HPDE6-E6E7 (cell line): ENCODE measurements at regions not wholly inside any gene's neighbourhood (a gene's known extent, or its start where the extent isn't known, plus 50 kb on each side); places are given as distances from the start of the nearest gene placed in this dataset.

ENCODE experiments used
- DNase-seq: peaks from one replicate; pipeline ENCODE4 v3.0.0; 2011; ENCODE audit warnings: missing footprints; ENCODE audit errors: extremely low spot score

DNA sequence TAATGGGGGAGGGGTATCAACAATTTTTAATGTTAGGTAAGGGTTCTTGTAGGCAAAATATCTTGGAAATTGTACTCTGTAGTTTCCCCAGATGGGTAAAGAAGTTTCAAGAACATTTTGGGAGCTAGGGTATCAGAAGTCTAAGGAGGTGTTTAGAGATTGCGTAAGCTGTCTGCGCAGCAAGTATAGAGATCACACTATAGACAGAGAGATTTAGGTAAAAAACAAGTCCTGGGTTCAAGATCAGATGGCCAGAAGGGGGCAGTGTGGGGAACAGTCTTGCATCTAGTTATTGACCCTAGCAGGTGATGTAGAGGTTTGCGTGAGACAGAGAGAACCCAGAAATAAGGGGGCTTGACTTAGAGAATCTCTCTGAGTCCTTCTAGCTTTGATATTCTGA lies 80.8 kb downstream of the S1PR1 start:
- no peak for DNase-seq

DNA sequence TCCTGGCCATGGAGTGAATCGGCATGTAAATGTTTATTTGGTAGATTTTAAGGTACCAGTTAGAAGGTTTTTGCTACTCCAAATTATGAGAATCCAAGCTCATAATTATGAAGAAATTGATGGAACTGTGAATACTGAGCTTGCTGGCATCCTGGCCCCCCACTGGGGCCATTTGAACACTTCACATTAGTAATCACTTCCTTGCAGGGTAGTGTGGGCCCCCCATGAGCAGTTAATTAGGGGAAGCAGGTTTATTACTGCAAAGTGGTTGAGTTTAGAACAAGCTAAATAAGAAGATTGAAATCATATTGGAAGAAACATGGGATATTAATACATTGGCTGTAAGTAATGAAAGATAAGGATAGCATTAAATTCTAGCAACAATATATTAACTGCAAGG lies 86.7 kb downstream of the S1PR1 start:
- DNase-seq = no peak

DNA sequence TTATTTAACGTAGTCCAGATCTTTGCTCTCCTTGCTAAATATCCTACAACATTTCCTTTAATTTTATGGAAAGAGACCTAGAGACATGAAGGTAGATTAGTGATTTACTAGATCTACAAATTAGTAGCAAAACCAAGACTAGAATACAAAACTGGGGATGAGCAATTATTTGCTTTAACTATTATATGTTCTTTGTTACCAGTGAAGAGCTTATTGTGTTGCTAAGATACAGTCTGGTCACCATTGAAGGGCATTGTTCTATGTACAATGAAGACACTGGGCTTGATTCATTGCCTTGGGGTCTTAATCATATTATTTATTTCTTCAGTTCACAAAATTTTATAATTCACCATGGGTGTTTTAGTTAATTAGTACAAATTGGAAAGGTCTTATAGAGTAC lies 88.3 kb downstream of the S1PR1 start:
- DNase-seq = no peak

DNA sequence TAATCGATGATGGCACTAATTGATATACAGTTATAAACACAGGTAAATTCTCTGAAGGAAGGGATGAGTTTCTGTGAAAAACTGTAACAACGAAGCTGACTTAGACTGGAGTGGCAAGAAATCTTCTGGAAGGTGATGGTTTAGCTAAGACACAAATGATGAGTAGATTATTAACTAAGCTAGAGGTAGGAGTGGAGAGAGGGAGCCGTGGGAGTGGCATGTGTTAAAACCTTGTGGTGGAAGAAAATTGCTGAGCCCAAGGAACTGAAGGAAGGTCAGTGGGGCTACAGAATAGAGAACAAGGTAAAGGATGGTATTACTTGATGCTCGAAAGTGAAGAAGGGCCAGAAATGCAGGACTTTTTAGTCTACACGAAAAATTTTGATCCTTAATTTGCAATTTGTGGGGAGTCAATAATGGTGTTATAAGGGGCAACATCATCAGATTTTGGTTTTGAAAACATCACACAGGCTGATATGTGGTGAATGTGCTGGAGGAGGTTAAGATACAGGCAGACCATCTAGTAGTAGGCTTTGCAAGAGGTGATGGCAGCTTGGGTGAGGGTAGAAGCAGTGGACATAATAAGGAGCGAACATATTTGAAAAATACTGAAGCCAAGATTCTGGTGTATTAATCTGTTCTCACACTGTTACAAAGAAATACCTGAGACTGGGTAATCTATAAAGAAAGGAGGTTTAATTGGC lies 93.8 kb downstream of the S1PR1 start:
- DNase-seq = no peak

DNA sequence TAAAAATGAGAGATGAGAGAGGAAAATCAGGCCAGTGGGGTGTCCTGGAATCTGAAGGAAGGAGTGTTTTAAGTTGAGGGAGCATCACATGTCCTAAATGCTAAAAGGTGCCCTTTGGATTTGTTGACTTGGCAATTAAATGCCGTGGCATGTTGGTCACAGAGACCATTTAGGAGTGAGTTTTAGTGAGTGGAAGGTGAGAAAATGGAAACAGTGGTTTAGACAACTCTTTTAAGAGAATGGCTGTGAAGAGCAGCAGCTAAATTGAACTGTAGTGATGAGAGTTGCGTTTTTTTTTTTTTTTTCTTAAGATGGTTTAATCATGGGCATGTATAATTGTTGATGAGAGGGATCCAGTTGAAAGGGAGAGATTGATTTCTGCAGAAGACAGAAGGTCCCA lies 95.0 kb downstream of the S1PR1 start:
- no peak for DNase-seq

DNA sequence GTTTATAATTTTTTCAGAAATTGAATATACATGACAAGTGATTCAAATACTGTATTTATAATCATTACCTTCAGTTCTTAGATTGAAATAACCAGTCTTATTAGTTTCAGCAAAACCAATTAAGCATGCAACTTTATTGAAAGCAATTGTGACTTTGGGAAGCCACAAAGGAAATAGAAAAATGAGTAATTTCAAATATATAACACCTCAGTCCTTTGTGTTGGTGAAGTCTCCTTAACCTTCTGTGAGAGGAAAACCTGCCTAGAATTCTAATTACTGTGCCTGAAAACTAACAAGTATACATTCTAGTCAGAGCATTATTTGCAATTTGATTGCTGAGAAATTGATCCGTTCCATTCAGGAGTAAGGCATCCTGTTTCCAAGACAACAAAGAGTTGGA lies 95.8 kb downstream of the S1PR1 start:
- no peak for DNase-seq

DNA sequence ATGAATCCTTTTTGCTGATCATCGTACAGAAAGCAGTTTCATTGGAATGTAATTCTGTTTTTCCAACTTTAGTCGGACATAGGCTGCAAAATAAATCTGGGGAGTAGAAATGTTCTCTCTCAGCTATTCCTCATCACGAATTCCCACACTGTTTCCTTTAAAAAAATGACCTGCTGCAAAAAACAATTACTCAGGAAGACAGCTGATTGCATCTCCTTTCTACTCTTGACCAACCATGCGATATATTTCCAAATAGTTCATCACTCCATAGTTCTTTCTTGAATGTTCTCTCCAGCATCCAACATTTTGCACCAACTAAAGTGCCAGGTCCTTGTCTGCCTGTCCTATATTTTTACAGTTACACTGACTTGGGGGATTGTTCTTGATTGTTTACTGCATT lies 96.4 kb downstream of the S1PR1 start:
- DNase-seq = no peak

DNA sequence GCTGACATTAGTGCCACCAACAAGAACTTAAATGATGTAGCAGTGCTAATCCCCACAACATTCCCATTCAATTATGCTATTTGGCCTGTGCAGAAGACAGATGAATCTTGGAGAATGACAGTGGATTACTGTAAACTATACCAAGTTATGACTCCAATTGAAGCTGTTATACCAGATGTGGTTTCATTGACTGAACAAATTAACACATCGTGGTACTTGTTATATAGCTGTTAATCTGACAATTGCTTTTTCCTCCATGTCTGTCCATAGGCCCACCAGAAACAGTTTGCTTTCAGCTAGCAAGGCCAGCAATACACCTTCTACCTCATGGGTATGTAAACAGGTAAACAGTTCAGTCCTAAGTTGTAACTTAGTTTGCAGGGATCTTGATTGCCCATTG lies 101.1 kb downstream of the S1PR1 start:
- no peak for DNase-seq

DNA sequence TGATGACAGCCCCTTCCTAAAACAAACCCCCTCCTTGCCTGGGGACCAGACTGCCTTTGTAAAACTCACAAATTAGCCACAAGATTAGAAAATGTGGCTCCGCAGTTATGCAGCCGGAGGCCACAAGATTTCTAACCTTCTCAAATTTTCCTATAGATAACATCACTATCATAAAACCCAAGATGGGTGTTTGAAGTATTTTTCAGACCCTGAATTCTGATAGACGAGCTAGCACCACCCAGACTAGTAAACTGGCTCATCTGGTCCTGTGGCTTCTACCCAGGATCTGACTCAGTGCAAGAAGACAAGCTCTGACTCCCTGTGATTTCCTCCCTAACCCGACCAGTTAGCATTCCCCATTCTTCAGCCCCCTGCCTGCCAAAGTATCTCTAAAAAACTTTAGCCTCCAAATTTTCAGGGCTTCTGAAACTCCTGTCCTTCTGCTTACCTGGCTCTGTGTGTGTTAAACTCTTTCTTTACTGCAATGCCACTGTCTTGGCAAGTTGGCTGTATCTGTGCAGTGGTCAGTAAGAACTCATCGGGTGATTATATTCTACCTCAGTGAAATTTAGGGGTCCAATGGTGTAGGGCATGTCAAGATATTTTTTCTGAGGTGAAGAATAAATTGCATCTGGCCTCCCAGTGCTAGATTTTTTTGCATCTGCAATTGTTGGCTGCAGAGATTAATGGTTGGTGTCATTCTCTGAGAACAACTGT lies 102.1 kb downstream of the S1PR1 start:
- DNase-seq = no peak

DNA sequence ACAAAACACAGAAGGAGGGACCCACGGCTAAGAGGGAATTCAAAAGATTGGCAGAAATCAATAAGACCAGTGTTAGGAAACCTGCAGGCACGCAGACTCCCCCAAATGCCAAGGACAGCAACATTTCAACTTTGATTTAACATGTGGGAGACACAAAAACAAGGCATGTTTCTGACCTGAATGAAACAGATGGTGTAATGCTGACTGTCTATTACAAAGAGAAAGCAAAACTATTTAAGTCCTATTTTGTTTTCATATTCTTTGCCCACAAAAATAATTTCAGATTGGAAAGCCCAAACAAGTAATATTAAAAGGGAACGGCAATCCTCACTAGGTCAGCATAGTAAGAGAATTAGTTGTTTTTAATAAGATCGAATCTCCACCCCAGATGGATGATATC lies 107.9 kb downstream of the S1PR1 start:
- DNase-seq = no peak

DNA sequence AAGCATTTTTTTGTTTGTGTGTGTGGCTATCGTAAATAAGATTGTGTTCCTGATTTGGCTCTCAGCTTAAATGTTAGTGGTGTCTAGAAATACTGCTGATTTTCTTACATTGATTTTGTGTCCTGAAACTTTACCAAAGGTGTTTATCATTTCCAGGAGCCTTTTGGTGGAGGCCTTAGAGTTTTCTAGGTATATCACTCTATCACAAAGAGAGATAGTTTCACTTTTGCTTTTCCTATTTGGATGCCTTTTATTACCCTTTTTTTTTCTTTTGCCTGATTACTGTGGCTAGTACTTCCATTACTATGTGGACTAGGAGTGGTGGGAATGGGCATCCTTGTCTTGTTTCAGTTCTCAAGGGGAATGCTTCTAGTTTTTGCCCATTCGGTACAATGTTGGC lies 109.6 kb downstream of the S1PR1 start:
- DNase-seq = no peak

DNA sequence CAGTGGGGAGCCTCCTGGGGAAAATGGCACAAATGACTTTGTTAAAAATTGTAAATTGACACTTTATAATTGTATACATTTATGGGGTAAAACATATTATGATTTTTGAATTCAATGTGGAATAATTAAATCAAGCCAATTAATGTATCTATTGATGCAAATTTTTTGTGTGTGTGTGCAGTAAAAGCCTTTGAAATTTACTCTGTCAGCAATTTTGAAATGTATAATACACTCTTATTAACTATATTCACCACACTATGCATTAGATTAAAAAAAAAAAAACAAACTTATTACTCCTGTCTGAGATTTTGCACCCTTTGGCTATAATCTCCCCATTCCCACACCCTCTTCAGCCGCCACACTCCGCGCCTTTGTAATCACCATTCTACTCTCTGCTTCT lies 119.2 kb downstream of the S1PR1 start:
- no peak for DNase-seq

DNA sequence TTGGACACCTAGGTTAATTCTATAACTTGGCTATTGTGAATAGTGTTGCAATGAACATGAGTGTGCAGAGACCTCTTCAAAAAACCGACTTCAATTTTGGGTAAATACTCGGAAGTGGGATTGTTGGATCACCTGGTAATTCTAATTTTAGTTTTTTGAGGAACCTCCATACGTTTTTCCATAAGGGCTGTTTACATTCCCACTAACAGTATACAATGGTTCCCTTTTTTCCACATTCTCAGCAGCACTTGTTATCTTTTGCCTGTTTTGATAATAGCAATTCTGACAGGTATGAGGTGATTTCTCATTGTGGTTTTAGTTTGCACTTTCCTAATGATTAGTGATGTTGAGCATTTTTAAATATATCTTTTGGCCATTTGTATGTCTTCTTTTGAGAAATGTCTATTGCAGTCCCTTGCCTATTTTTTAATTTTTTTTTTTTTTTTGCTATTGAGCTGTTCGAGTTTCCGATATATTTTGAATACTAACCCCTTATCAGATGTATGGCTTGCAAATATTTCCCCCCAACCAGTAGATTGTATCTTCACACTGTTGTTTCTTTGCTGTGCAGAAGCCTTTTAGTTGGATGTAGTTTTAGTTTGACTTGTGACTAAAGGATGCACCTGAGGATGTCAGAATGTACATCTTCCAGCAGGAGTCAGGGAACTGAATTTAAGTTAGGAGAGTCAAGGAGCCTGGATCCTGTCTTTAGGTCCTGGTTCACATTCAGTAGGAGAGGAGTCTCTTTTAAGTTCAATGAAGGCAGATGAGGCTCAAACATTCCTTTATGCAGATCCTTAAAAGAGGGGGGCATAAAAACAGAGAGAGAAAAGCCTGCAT lies 120.0 kb downstream of the S1PR1 start:
- DNase-seq = no peak

DNA sequence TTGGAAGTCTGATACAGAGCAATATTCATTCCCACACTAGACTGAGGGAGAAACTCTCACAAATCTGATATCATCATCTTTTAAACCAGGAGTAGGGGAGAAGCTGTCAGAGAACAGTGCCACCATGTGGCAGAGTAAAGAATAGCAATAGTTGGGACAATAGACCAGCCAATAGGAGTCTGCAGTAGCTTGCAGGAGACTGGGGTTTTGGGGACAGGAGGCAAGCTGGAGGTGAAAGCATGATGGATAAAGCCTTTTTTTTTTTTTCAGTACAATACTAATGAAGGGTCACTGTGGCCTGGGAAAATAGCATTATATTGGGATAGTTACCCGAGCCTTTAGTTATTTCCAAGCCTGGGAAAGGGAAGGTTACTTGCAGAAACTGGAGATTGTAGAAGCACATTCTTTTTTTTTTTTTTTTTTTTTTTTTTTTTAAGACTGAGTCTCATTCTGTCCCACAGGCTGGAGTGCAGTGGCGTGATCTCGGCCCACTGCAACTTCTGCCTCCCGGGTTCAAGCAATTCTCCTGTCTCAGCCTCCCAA lies 120.7 kb downstream of the S1PR1 start:
- peak; percentile 75 for DNase-seq

DNA sequence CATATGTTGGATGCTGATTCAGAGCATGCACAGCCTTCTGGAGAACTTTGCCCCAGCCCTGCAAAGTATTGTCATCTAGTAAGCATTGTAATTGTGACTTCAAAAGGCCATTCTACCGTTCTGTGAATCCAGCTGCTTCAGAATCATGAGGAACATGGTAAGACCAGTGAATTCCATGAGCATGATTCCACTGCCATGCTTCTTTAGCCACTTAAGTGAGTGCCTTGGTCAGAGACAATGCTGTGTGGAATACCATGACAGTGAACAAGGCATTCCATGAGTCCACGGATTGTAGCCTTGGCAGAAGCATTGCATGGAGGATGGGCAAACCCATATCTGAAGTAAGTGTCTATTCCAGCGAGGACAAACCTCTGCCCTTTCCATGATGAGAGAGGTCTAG lies 123.7 kb downstream of the S1PR1 start:
- no peak for DNase-seq

DNA sequence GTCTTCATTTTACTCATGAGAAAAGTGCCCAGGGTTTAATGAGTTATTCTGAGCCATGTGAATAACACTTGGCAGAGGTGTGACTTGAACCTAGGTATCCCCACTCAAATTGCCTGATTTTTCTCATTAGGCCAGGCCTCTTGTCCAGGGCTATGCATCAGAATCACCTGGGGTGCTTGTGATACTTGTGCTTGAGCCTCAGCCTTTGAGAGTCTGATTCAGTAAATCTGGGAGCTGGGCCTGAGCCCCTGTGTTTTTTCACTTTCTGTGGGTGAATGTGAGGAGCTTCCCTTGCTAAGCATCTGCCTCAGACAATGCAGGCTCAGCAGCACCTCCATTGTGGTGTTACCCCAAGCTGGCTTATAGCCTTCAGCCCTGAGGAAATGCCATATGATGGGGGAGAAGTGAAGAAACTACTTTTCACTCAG lies 127.1 kb downstream of the S1PR1 start:
- DNase-seq = no peak

DNA sequence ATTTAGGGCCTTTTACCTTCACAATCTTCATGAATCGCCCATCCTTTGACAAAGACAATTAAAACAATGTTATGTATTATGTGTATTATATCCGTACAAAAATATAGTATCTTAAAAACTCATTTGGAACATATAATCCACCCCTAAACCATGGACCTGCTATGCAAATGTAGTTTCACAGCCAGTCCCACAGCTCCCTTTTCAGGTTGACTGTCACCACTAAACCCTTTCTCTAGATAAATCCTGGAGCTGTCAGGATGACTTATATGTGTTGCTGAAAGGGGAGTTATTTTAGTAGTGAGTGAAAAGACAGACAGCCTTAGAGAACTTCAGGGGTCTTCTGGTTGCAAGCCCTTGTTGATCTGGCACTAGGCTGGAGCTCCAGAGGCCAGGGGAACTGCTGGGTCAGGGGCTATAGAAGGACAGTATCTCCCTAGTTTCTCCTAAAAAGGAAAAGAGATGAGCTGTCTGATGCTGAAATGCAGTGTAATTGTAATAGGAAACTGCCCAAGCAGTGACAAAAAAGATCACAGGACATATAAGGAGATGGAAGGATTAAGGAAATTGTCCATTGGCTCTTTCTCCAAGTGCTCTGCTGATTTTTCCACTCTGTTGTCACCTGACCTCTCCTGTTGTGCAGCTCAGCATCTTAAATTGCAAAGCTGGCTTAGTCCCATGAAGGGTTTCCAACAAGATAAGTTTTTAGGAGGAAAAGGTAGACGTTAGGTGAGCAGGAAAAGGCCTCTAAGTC lies 127.7 kb downstream of the S1PR1 start:
- no peak for DNase-seq

DNA sequence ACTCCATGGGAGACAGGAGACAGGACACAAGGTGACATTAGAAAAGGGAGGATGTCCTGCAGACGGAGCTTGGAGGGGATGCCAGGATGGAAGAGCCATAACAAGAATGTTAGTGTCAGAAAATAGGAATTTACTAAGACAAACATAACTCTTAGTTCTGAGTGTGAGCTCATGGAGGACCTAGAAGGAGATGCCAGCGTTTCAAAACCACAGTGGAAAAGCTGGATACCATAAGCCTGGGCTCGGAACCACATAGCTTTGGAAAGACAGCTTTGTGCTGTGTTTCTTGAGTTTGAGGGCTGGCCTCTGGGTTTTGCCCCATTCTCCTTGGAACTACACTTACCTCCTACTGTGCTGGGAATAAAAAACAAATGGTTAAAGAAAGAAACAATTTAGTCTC lies 128.4 kb downstream of the S1PR1 start:
- no peak for DNase-seq

DNA sequence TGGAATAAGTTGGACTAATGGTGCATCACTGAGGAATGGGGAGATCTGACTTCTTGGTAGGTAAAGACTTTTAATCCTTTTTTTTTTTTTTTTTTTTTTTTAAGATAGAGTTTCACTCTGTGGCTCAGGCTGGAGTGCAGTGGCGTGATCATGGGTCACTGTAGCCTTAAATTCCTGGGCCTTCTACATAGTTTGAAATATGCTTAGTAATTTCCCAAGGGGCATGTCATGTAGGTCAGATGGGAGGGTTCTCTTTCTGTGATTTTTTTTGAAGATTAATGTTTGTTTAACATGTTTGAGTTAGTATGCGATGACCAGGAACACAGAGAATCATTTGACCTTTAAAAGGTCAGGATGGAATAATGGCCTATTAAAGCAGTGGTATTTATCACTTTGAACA lies 129.1 kb downstream of the S1PR1 start:
- DNase-seq = no peak

DNA sequence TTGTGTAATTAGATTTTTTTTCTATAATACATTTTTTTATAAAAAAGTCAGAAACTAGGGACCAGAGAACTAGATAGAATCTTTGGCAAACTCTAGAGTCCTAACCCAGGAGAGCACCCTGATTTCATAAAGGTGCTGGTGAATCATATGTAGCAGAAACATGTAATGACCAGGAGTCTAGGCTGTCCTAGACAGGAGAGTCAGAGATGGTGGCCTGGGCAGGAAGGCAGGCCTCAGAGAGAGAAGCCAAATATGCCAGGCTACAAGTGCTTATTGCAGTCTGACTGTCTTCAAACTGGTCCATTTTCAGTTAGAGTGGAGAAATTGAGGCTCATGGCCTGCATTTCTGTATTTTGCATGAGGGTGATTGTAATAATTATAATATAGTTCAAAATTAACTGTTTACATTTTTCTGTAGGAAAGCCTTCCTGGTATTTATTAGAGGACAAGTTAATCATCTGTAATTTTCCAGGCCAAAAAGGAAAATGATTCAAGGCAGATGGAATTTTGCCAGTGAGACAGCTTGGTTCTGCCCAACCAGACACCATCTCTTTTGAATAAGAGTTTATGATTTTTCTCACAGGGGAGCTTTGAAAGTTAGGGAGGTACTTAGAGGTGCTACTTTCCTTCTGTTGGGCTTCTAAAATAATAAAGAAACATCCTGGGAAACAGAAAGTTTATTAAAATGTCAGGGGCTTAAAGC lies 129.8 kb downstream of the S1PR1 start:
- no peak for DNase-seq

DNA sequence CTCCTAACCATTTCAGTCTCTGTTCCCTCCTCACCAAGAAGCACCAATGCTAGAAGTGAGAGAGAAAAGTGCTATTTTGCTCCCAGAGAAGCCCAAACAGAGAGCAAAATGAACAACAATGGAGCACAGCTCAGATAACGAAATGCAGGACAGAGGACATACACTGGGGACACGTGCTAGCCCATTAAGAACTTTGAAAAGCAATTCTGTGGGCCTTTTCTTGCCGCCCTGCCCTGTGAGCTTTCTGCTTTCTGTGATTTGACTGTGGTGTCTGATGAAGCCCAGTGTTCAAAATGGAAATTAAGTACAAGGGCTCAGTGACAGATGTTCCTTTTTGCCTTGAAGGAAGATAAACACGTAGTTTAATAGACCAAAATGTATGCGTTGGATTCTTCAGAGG lies 130.8 kb downstream of the S1PR1 start:
- DNase-seq = no peak
